GM18505 (cell line): ENCODE measurements at regions not wholly inside any gene's neighbourhood (a gene's known extent, or its start where the extent isn't known, plus 50 kb on each side); places are given as distances from the start of the nearest gene placed in this dataset.

ENCODE experiments used
- ATAC-seq: cut with Tn5 transposase; IDR thresholded peaks from one replicate; pipeline ENCODE4 v1.9.1; 2021; ENCODE audit not compliant: unreplicated experiment
- POLR2A ChIP-seq: IDR thresholded peaks from 4 replicates; pipeline ENCODE4 v1.6.1; 2011; ENCODE audit warnings: borderline replicate concordance; ENCODE audit not compliant: insufficient read depth, insufficient read length; ENCODE audit errors: extremely low read depth

DNA sequence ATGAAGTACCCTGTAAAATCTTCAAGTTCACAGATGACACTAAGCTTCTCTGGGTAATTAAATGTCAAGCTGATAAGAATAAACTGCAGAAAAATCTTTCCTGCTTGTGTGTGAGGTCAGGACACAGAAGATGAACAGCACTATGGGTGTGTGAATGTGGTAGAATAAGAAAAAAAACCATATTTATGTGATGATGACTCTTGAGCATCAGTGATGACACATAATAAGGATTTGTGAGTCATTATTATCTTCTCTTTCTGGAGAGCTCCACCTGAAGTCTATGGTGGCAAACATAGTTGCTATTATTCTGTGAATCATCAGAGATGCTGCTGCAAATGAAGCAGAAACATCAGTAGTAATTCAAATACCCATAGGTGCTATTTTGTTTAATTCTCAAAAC, 422.4 kb downstream of the DIPK2A start:
- TF ChIP-seq POLR2A = no peak
- ATAC-seq = no peak

DNA sequence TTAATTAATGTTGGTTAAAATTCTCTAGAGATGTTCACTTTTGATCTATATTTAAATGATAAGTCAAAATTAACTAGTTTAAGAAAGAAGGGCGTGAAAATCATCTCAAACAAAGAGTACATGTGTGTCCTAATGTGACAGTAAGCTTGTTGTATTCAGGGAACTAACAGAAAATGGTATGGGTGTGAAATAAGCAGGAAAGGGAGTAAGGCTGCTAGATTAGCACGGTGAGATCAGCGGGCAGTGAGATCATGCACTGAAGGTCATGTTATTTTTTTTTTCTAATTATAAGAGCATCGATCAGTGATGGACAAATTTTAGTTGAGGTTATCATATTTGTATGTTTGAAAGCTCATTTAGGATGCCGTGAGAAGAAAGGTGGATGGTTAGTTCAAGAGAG, 430.8 kb downstream of the DIPK2A start:
- no peak for ATAC-seq
- TF ChIP-seq POLR2A = no peak

DNA sequence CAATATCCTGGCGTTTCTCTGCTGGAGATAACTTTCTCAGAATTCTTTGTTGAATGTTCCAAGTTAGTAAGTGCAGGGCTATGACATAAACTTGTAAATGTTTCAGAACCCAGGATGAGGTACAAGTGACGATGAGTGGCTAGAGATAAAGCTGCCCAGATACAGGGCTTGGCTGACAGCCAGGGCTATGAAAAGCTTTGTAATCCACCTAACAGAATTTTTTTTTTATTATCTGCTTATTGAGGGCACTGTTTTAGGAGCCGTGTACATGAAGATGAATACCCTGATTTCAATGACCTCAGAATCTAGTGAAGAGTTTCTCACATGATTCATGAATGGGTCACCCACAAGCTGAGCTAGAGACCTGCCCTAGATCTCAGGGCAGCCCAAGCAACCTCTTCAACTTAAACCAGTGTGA, 431.4 kb downstream of the DIPK2A start:
- TF ChIP-seq POLR2A = no peak
- no peak for ATAC-seq

DNA sequence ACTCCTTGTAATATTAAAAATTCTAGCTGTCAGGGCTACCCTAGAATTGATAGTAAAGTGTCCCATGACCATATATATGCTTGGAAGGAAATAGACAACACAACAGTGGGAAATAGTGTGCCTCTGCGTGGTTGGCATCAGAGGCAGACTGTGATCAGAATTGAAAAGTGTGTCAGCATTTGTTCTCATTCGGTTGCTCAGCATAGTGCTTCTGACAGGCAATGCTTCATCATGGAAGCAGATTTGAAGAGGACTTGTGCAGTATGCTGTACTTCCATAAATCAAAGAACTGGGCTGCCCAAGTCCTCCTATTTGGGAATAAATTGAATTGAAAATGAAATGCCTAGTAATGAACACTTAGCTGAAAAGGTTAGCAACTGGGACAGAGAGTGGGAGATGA, 435.7 kb downstream of the DIPK2A start:
- no peak for ATAC-seq
- no peak for TF ChIP-seq POLR2A

DNA sequence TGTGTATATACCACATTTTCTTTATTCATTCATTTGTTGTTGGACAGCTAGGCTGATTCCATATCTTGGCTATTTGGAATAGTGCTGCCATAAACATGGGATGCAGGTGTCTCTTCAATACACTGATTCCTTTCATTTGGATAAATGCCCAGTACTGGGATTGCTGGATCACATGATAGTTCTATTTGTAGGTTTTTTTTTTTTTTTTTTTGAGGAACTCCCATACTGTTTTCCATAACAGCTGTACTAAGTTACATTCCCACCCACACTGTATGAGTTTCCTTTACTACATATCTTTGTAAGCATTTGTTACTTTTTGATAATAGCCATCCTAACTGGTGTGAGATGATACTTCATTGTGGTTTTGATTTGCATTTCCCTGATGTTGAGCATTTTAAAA, 437.7 kb downstream of the DIPK2A start:
- TF ChIP-seq POLR2A = no peak
- ATAC-seq = no peak

DNA sequence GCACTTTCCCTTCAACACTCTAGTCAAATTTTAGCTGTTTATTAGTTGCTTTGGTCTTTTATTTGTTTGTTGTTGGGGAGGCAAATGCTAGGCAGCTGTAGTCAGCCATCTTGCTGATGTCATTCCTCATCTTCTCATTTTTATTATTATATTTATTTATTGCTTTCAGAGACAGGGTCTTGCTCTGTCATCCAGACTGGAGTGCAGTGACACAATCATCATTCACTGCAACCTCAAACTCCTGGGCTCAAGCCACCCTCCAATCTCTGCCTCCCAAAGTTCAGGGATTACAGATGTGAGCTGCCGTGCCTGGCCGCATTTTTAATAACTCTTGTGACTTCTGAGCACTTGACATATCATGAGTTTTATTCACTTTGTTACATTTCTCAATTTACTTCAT, 441.4 kb downstream of the DIPK2A start:
- no peak for ATAC-seq

DNA sequence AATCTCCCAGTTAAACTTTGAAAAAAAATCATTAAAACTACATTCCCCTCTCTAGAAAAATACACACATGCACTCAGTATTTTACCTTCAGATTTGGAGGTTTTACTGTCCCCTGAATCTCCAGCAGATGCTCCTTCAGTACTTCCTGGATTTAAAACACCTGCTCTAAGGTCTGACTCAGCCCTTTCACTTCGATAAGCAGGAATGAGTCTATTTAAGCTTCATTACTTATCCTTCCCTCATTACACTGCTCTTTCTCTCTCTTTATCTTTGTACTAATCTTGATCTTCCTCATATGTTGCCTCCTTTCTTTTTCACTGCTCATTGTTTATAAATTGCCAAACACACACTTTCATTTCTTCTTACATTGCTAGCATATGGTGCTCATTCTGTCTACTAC, 443.9 kb downstream of the DIPK2A start:
- no peak for TF ChIP-seq POLR2A
- ATAC-seq = peak; percentile 68

More for the DNA sequence above, 441.4 kb downstream of the DIPK2A start:
- no peak for TF ChIP-seq POLR2A

DNA sequence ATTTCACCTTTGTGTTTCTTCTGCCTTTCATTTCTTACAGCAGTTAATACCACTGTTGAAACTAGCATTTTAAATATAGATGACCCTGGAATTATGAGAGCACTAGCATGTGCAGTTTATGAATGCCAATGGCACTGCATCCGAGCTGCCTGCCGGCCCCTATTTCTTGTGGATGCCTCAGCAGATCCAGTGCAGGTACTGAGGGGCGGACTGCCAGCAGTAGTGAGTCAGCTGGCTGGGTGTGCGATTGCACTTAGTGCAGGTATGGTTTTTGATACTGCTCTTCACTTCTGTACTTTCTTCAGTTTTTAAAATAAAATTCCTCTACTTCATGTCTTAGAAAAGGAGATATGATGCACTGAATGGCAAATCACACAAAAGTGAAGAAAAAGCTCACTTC, 453.0 kb downstream of the DIPK2A start:
- no peak for ATAC-seq
- no peak for TF ChIP-seq POLR2A

DNA sequence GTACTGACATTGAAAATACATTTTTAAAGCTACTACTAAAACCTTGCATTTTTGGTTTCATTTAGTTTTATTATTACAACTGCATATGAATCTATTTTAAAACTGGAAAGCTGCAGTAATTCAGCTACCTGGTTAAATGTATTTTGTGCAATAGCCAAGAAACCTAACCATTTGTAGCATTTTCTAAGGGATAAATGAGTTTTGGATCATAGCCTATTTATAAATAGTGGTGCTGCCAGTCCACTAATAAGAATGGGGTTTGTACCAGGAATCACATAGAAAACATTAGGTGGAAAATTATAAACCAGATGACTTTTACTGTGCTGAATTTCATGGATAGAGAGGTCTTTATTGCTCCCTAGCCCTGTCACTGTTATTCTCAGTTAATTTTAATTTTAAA, 454.7 kb downstream of the DIPK2A start:
- no peak for TF ChIP-seq POLR2A
- ATAC-seq = no peak

DNA sequence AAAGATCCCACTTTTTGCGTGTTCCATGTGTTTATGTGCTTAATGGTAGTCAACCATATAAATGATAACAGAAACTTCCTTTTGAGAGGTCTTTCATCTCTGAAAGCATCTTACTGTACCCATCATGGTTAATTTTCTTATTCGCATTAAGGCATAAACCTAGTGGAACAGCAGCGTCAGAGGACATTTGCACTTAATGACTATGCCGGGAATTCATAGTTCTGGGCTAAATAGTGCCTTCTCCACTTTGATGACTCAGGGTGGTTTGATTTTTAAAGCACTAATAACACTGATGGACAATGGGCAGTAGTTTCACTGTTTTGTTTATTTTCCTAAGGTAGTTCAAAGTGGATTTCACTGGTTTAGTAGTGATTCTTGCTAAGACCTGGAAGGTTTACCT, 455.3 kb downstream of the DIPK2A start:
- TF ChIP-seq POLR2A = no peak
- ATAC-seq = no peak

DNA sequence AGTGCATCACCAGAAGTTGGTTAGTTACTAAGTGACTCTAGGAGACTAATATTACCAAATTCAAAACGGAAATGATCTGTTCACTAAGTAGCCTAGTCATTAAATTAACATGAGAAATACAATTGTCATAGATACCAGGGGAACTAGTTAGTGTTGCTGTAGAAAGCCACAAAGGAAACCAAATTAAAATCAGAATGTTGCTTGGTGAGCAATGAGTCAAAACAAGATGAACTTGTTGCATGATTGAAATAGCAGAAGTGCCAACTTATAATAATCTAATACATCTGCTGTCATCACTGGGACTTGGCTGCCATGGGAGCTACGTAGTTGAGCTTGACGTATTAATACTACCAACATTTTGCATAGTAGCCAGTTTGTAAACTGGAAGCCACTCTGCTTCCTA, 458.1 kb downstream of the DIPK2A start:
- no peak for TF ChIP-seq POLR2A
- peak; percentile 73 for ATAC-seq

DNA sequence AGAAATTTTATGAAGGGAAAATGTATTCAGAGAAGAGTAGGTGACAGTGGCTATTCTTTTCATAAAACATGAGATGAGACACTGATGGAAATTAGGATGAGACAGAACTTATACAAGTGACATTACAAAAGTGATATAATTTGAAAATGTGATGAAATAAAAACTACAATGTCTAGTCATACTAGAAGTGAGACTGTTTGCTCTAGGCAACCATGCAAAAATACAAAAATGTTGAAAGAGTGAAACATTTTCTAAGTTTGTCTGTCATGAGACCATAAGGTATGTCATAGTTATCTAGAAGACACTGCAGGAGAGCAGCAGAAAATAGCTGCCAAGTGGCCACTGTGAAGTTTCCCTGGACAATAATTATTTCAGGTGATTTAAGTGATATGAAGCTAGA, 459.5 kb downstream of the DIPK2A start:
- TF ChIP-seq POLR2A = no peak
- no peak for ATAC-seq

DNA sequence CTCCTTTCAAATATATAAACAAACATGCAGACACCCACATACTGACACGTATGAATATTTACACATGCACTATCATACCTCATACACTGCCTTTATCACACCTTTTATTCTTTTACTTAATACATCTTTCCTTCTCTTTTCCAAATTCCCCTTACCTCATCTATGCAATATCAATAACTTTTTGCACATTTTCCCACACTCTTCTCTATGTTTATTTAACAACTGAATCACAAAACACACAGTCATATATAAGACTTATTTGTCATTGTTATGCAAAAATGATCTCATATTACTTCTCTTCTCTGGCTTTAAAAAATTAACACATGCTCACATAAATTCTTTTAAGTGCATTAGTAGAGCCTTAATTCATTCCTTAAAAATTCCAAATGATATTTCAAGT, 461.4 kb downstream of the DIPK2A start:
- no peak for ATAC-seq

DNA sequence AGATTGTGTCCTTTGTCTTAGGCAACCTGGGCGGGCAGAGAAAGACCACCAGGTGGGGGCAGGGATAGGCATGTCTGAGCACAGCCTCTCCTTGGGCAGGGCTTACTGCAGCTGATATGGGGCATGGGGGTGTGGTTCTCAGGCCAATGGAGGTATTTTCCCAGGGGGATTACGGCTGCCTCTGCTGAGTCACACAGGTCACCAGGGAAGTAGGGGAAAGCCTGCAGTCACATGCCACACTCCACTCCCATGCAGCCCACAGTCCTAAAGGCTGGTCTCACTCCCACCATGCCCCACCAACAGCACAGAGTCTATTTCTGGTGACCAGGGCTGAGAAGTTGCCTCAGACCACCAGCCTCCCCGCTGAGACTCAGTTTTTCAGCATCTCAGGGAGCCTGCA, 466.4 kb downstream of the DIPK2A start:
- ATAC-seq = peak; percentile 55
- TF ChIP-seq POLR2A = no peak

More for the DNA sequence above, 461.4 kb downstream of the DIPK2A start:
- TF ChIP-seq POLR2A = no peak

DNA sequence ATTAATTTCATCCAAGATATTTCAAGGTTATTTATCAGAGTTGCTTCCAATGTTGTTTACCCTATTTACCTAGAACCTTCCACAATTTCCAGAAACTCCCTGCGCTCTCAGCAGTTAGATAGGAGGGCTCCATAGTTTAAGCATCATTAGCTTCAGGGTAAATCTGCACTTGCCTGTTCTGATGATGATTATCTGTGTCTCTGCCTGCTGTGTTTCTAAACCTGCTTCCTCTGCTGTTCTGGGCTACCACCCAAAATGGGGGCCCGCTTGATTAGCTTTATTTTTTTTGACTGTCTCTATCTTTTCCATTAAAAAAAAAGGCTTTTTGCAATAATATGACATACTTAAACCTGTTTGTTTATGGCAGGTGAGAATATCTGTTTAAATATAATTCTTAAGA, 472.4 kb downstream of the DIPK2A start:
- TF ChIP-seq POLR2A = no peak
- no peak for ATAC-seq
